Ishikawa (cell line): ENCODE measurements at regions not wholly inside any gene's neighbourhood (a gene's known extent, or its start where the extent isn't known, plus 50 kb on each side); places are given as distances from the start of the nearest gene placed in this dataset.

Experiments used
- CEBPB ChIP-seq: IDR thresholded peaks from 2 replicates; pipeline ENCODE4 v1.6.1; 2012
- CREB1 ChIP-seq: IDR thresholded peaks from 2 replicates; pipeline ENCODE4 v1.6.1; 2012; ENCODE audit warnings: low read depth
- EGR1 ChIP-seq: IDR thresholded peaks from 2 replicates; pipeline ENCODE4 v1.6.1; 2012
- EP300 ChIP-seq: IDR thresholded peaks from 2 replicates; pipeline ENCODE4 v1.6.1; 2012; ENCODE audit warnings: borderline replicate concordance
- FOXM1 ChIP-seq: IDR thresholded peaks from 2 replicates; pipeline ENCODE4 v1.6.1; 2012; ENCODE audit warnings: low read depth, borderline replicate concordance
- MAX ChIP-seq: IDR thresholded peaks from 2 replicates; pipeline ENCODE4 v1.6.1; 2012
- NFIC ChIP-seq: IDR thresholded peaks from 2 replicates; pipeline ENCODE4 v1.6.1; 2012
- RAD21 ChIP-seq: IDR thresholded peaks from 2 replicates; pipeline ENCODE4 v1.6.1; 2012; ENCODE audit warnings: low read depth
- REST ChIP-seq: IDR thresholded peaks from 2 replicates; pipeline ENCODE4 v1.6.1; 2012; ENCODE audit warnings: low read depth, mild to moderate bottlenecking
- TAF1 ChIP-seq: IDR thresholded peaks from 2 replicates; pipeline ENCODE4 v1.6.1; 2012; ENCODE audit warnings: low read depth, mild to moderate bottlenecking
- TCF12 ChIP-seq: IDR thresholded peaks from 2 replicates; pipeline ENCODE4 v1.6.1; 2012; ENCODE audit warnings: low read depth
- TEAD4 ChIP-seq: IDR thresholded peaks from 2 replicates; pipeline ENCODE4 v1.6.1; 2012
- USF1 ChIP-seq: IDR thresholded peaks from 2 replicates; pipeline ENCODE4 v1.6.1; 2012
- YY1 ChIP-seq: IDR thresholded peaks from 2 replicates; pipeline ENCODE4 v1.6.1; 2012; ENCODE audit warnings: low read depth
- ZBTB7A ChIP-seq: IDR thresholded peaks from 2 replicates; pipeline ENCODE4 v1.6.1; 2012; ENCODE audit warnings: low read depth

- no peak for TF ChIP-seq MAX
- no peak for TF ChIP-seq USF1
- TF ChIP-seq REST: no peak
- no peak for TF ChIP-seq EGR1
- no peak for TF ChIP-seq YY1
- no peak for TF ChIP-seq RAD21
- no peak for TF ChIP-seq TCF12
- TF ChIP-seq ZBTB7A: no peak
- no peak for TF ChIP-seq TEAD4
- TF ChIP-seq EP300: no peak
- no peak for TF ChIP-seq CREB1
- no peak for TF ChIP-seq CEBPB
- TF ChIP-seq FOXM1: no peak
- TF ChIP-seq NFIC: no peak
- no peak for TF ChIP-seq TAF1
These were observed 1181.4 kb upstream of the TENM3 start for GRCh38 chr4:181061787-181062186.

GRCh38 chr4:181063212-181063611 is 1180.0 kb upstream of the TENM3 start:
- TF ChIP-seq CEBPB (no peak), TEAD4 (no peak), USF1 (no peak), CREB1 (no peak), RAD21 (no peak)

GRCh38 chr4:181077341-181077740 is 1165.9 kb upstream of the TENM3 start:
- TF ChIP-seq REST (no peak), CREB1 (no peak), TCF12 (no peak), TEAD4 (no peak)

- TF ChIP-seq TCF12: no peak
- TF ChIP-seq EGR1: no peak
- TF ChIP-seq REST: no peak
- TF ChIP-seq USF1: no peak
- TF ChIP-seq CREB1: no peak
- no peak for TF ChIP-seq CEBPB
- TF ChIP-seq TEAD4: no peak
- no peak for TF ChIP-seq MAX
- no peak for TF ChIP-seq TAF1
- TF ChIP-seq RAD21: no peak
- TF ChIP-seq NFIC: no peak
These were observed 1165.0 kb upstream of the TENM3 start for GRCh38 chr4:181078196-181078595.
